Epithelial cell of prostate (primary cell): ENCODE measurements at regions not wholly inside any gene's neighbourhood (a gene's known extent, or its start where the extent isn't known, plus 50 kb on each side); places are given as distances from the start of the nearest gene placed in this dataset.

ENCODE experiments used
- DNase-seq: peaks from one replicate; pipeline ENCODE4 v3.0.0-alpha.2; 2011; ENCODE audit warnings: low read depth, low spot score
- H3K27ac ChIP-seq: fragments of 450-650 bp; 2 replicates; pipeline ENCODE4 v1.5.1; 2017; ENCODE audit warnings: mild to moderate bottlenecking

DNA sequence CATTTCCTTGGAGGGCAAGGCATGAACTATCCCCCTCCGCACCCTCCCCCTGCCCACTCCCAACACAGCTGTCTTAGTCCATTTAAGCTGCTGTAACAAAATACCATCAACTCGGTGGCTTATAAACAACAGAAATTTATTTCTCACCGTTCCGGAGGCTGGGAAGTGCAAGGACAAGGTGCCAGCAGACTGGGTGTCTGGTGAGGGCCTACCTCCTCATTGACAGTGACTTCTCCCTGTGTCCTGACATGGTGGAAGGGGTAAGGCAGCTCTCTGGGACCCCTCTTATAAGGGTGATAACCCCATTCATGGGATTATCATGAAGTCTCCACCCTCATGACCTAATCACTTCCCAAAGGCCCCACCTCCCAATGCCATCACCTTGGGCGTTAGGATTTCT, 114.3 kb upstream of the MAFB start:
- DNase-seq = no peak
- no peak overlapping the region for H3K27ac ChIP-seq

DNA sequence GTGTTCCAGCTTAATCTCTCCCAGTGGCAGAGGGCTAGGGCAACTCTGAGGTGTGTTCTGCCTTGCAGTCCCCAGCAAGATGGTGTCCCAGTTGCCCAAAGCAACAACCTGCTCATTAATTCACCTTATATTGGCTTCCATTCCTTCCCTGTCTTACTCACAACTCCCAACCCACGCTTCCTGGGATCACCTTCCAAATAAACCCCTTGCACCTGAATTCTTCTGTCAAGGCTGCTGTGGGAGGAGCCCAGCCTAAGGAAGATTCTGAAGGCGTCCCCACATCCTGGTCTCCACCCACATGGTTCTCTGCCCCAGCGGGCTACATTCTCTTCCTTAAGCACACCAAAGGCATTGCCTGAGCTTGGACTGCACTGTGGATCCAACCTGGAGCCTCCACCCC, 116.6 kb upstream of the MAFB start:
- H3K27ac ChIP-seq = no peak overlapping the region
- DNase-seq = no peak

DNA sequence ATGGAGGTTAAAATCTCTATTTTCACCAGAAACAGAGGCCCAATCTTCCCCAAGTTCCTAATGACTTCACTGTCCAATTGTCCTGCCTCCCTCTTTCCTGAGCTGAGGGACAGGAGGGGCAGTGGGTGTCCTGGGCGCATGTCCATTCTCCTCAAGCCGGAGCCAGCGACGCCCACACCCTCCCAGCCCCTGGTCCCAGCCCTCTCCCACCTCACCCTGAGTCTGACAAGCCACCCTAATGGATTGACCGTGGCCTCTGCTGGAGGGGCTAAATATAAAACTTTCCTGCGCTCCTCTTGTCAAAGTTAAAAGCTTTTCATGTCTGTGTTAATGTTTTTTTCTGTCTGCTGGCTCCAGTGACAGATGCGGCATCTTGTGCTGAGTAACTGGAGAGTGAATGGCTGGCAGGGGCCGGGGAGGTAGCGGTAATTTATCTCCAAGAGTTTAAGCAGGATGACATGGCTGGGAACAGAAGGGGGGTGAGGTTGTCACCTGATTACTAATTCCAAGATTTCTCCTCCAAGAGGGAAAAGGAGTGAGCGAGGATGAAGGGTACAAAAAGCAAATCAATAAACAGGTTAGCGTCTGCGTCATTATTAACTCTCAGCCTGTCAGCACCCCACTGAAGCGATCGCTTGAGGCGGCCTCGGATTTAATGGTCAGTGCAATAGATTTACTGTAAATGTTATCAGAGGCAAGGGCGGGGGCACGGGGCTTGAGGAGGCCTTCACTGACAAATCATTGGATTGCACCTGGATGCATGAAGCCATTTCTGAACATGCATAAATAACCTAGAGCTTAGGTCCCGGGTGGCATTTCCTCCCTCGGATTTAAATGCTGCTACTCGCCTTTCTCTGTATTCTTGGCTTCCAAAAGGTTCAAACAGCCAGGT, 118.1 kb upstream of the MAFB start:
- DNase-seq = no peak

DNA sequence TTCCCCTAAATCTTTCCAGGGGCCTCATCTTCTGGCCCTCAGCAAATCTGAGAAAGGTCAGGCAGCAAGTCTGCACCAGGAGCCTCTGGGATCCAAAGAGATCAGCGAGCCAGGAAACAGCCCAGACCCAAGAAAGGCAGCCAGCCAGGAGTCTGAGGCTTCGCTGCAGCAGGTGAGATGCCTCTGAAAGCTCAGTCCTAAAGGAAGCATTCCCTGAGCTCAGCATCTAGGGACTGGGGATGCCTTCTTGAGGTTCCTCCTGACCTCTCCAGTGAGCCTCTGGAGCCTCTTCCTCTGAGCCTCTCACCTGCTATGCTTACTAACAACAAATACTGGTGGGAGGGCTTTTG, 118.8 kb upstream of the MAFB start:
- DNase-seq = no peak
- H3K27ac ChIP-seq = no peak overlapping the region

More for the DNA sequence above, 118.1 kb upstream of the MAFB start:
- H3K27ac ChIP-seq = no peak overlapping the region

DNA sequence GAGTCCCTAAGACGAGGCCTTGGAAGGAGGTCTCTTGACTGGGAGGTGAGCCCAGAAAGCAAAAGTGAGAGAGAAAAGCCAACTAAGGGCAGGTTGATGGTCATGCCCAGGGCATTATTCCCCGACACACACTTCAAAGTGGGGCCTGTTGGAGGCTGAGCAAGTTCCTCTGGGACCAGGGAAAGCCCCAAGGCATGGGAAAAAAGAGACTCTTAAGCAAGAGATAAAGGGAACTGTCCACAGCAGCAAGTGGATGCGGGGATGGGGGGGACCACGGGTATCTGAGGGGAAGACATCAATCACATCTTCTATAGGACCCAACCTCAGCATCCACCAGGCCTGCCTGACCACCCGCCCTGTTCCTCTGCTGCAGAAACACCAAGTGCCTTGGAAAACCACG, 119.9 kb upstream of the MAFB start:
- no peak overlapping the region for H3K27ac ChIP-seq
- no peak for DNase-seq

DNA sequence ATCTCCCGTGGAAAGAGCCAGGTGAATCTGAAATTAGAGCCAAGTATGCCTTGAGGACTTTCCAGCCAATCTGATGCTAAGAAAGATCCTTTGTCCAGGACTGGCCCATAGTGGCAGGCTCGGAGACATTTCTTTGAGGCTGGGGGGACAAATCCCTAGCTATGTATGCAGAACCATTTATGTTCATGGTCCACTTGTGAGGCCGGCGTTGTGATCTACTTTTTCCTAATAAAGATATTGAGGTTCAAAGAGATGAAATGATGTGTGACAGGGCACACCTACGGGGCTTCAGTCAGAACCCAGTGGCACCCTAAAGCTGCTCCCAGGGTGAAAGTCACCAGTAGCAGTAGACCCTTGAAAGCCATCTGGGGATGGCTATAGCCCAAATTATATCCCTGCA, 120.3 kb upstream of the MAFB start:
- no peak for DNase-seq
- H3K27ac ChIP-seq = no peak overlapping the region

DNA sequence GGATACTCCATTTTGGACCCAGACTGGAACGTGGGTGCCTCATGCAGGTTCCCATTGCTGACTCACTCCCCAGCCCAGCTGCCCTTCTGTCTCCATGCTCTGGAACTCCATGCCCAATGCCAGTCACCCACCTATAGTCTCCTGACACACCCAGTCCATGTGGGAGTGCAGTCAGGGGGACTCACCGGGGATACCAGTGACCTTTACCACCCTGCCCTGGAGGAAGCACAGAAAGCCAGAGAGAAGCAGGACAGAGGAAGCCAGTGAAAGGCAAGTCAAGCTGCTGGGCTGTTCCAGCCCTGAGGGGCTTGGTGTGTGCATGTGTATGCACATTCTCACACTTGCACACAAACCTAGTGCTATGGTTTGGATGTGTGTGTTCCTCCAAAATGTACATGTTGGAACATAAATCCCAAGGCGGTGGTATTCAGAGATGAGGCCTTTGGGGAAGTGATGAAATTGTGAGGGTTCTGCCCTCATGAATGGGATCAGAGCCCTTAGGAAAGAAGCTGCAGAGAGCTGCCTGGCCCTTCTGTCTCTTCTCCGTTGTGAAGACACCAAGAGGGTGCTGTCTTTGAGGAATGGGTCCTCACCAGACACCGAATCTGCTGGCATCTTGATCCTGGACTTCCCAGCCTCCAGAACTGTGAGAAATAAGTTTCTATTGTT, 121.4 kb upstream of the MAFB start:
- no peak overlapping the region for H3K27ac ChIP-seq
- no peak for DNase-seq

DNA sequence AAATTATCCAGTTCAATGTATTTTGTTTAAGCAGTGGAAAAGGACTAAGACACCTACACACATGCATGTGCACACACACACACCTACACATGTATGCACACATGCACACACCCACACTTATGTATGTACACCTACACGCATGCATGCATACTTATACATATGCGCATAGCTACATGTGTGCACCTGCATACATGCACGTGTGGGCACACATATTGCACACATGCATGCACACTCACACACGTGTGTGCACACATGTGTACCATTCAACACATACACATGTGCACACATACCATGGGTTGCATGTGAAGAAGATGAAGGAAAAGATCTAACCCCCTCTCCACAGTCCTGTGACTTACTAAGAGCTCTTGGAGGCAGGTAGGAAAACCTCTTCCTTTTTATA, 122.0 kb upstream of the MAFB start:
- DNase-seq = no peak
- H3K27ac ChIP-seq = no peak overlapping the region

DNA sequence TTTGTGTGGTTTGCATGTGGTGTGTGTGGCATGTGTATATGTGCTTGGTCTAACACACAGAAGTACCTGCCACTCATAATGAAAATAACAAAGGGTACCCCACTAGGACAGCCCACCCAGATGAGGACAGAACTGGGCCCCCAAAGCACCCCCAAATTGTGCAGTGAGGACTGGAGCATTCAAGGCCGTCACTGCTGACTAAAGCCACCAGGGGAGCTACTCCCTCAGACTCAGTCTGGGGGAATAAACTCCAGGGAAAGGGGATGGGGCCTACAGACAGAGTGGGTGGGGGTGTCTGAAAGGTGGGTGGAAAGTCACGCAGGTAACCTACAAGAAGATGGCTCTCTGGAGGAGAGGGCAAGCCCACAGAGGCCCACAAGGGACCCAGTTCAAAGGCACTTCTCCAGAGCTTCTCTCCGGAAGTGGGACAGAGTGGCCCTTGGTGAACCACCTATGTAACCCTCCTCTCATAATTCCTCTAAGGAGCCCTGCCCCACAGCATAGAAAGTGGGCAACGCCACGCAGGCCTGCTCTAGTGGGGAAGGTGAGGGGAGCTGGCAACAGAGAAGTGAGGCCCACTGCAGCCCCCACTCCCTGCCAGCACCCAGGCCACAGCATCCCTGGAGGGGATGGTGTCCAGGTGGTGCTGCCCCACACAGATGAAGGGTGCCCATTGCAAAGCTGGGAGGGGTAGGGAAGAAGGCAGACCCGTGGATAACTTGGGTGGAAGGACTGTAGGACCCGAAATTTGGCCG, 122.8 kb upstream of the MAFB start:
- DNase-seq = no peak
- H3K27ac ChIP-seq = no peak overlapping the region

DNA sequence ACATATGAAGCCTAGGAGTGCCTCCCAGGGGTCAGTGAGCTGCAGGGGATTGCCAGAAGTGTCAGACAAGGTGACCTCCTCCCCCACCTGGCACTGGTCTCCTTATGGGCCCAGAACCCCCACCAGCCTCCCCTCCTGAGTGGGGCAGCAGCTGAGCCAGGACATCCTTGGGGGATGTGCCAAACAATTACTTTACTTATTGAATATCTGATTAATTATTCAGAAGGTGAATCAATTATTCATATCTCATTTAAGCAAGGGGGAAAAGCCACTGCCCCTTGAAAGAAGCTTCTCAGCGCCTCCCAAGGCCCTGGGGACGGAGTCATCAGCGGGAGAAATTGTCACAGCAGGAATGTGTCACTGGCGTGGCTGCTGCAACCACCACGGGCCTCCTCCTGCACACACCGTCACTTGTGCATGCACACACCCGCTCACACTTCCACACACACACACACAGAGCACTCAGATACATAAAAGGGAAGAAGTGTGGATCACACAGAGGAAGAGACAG, 123.4 kb upstream of the MAFB start:
- DNase-seq = no peak

DNA sequence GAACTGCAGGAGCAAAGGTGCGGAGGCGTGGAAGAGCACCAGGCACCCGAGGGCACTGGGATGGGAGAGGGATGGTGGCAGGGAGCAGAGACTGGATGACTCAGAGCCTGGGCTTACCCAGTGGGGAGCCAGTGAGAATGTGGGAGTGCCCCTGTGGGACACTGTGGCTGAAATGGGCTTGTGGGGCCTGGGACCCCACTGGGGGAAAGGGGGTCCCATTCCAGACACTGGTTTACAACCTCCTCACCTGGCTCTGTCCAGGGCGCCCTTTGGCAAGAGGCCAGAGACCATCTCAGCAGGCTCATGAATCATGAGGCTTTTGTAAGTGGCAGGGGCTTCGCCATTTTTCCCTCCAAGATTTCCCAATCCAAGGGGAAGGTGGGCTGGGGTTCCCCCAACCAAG, 124.0 kb upstream of the MAFB start:
- DNase-seq = no peak
- no peak overlapping the region for H3K27ac ChIP-seq

More for the DNA sequence above, 123.4 kb upstream of the MAFB start:
- H3K27ac ChIP-seq = no peak overlapping the region

DNA sequence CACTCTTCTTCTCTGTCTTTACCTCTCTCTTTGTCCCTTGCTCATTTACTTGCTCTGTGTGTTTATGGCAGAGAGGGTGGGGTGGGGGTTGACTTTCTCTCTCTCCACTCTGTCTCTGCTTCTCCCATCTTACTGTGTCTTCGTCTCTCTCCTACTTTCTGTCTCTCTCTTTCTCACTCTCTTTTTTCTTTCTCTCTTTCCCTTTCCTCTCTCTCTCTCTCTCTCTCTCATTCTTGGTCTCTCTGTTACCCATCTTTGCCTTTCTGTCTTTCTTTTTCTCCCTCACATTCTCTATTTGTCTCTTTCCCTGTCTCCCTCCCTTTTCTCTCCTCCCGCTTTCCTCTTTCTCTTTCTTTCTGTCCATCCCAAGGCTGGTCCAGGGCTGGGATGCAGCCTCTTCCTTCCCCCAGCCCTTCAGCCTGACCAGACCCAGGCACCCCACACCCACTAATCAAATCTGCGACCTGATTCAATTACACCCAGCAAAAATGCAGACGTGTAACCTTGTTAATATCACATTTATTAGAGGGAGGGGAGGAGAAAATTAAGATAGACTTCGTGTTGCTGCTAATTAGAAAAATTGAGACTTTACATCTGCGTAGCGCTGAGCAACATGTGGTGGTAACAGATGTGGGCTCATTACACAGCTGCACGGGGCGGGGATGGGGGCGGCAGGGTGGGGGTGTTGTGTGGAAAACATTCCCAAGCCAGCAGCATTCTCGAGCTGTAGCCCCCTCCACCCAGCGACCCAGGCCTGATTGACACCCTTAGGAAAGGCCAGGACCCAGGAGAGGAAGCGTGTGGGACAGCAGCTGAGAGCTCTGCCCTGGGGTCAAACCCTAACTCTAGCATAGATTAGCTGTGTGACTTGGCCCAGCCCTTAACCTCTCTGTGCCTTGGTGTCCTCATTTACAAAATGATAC, 124.9 kb upstream of the MAFB start:
- H3K27ac ChIP-seq = no peak overlapping the region
- DNase-seq = no peak

DNA sequence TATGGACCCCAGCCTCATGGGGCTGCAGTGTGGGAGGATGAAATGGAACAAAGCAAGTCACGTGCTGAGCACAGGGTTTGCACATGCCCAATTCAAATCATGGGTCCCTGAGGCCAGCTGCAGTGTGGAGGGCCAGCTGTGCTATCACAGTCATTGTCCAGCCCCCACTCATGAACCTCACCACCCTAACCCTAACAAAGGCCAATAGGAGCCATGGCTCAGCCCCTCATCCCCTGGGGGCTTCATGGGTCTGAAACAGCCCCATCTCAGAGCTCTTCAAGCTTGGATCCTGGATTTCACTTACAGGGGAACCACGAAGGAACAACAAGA, 125.6 kb upstream of the MAFB start:
- DNase-seq = no peak

DNA sequence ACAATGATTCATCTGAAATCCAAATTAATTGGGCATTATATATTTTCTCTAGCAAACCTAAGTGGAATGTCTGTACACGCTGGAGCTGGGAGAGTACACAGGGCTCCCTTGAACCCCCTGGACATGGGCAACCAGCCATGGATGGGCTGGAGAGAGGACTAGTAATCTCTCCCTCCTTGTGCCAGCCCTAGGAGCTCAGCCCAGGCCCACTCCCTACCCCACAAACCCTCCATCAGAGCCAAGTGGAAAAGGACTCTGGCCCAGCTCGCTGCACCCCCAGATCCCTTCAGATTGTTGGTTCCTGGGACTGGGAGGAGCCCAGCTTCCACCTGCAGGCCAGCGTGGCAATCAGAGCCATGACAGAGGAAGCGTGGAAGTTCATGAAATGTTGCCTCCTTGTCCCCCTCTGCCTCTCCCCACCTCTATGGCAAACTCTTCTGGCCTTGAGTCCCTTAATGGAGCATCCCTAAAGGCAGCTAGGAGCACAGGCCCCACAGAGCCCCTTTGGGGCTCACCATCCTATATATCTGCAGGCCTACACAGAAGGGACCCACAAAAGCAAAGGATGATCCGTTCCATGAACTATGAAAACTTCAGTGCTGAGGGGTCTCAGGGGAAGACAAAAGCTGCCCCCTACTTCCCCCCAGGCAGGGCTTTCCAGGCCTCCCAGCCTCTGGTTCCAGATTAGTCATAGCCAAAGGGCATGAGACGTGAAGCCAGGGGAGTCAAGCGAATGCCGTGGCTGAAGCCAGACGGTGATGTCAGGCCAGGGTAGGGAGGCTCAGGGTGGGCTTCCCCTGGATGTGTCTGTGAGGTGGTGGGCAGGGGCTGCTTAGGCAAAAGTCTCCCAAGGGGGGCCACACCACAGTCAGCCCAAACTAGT, 126.4 kb upstream of the MAFB start:
- no peak for DNase-seq
- no peak overlapping the region for H3K27ac ChIP-seq

More for the DNA sequence above, 125.6 kb upstream of the MAFB start:
- H3K27ac ChIP-seq = no peak overlapping the region

DNA sequence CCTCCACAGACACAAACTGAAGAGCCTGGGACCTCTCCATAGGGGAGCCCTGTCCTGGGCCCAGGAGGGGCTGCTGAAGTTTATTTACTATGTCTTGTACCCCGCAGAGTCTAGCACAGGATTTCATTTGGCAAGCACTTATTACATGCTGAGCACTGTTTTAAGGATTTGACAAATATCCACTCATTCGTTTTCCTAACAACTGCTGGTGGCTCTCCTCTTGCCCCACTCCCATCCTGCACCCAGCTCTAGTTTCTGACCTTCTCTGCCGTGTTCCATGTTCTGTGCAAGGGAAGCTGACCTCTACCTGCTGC, 127.0 kb upstream of the MAFB start:
- DNase-seq = no peak
- no peak overlapping the region for H3K27ac ChIP-seq

DNA sequence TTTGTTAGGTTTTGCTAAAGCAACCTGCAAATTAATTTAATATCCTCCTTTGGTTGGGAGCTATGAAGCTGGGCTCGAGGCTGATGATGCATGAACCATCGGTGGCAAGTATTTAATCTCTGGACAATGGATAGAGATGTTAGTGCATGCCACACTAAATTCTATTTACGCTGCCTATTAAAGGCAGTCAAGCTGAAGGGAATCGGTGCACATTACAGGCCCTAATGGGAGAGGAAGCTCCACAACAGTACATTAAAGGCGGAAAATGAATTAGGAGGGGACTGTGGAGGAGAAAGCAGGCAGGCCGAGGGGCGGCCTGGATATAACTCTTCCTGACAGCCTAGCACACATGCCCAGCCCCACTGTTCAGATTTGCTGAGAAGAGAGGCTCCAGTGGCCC, 132.4 kb upstream of the MAFB start:
- DNase-seq = no peak
- H3K27ac ChIP-seq = no peak overlapping the region

DNA sequence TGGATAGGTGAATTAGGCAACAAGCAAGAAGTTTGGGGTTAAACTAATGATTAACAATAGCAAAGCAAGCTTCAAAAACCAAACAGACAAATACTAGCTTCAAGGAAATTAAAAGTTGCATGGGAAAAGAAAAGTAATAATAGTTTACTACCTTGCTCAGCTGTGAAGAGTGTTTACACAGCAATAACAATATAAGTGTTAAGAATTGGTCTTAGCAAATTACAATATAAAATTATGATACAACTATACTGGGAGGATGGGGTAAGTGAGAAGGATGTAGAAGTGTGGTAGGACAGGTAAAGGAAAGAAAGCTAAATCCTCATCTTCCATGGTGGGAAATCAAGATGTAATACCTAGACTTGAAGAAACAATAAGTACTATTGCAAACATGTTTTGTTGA, 137.7 kb upstream of the MAFB start:
- no peak for DNase-seq
- no peak overlapping the region for H3K27ac ChIP-seq

DNA sequence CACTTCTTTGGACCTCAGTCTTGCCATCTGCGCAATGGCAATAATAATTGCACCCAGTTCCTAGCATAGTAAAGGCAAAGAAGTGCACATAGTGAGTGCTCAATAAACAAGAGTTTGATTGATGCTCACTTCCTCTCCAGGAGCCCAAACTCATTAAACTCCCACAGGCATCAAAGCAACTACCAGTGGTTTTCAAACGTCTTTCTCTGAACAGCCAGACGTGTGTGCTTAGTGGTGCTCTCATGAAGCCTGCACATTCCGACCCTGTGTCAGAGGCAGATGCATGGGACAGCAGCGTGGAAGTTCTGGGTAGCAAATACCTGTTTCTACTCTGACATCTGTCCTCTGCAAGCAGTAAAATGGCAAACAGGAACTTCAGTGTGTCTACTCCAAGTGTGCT, 146.3 kb upstream of the MAFB start:
- no peak for DNase-seq
- H3K27ac ChIP-seq = no peak overlapping the region

DNA sequence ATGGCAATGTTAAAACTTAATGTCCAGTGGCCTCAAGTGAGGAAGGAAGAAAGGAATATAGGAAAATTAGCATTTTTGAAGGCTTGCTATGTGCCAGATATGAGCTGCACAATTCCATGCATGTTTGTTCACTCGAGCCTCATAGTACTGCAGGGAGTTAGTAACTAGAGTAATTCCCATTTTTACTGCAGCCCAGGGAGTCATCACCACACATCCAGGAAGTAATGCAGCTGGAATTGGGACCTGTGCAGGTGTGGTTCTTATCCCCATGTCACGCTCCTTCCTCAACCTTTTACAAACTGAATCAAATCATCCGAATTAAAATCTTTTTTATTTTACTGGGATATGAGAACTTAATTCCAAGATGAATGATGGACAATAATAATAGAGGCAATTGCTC, 149.5 kb upstream of the MAFB start:
- no peak for DNase-seq
- no peak overlapping the region for H3K27ac ChIP-seq
